ENCODE measurements at regions not wholly inside any gene's neighbourhood (a gene's known extent, or its start where the extent isn't known, plus 50 kb on each side); places are given as distances from the start of the nearest gene placed in this dataset.

DNA sequence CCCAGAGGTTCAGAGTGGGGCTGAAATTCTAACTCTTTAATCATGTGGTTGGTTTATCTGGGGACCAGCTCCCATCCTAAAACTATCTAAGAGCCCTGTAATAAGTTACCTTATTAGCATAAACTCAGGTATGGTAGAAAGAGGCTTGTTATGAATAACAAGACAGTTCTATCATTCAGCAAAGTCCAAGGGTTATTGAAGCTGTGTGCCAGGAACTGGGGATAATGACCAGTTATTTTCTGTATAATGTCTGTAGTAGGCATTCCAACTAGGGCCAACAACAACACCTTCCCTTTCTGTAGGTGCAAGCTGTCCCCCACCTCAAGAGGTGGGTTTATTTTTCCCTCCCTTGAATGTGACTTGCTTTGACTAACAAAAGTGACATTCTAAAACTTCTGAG, 170.1 kb downstream of the CD83 start:
- Histone ChIP-seq H3K9me3 (ENCODE audit: low read length) (no peaks in the 10 kb centered on the region), H4K20me1 (ENCODE audit: insufficient read depth, low read length) (no peaks in the 10 kb centered on the region), H3K79me2 (ENCODE audit: insufficient read depth, low read length) (no peaks in the 10 kb centered on the region), H3K4me2 (ENCODE audit: low read depth, low read length) (no peak overlapping the region), H3K27me3 (ENCODE audit: control insufficient read depth in 1 of 2, insufficient read depth in 2 of 2, low read length in 2 of 2) (no peaks in the 10 kb centered on the region; a peak in 1 of 5 replicates), H2AFZ (ENCODE audit: low read length) (no peak overlapping the region), H3K27ac (ENCODE audit: extremely low read length, insufficient read depth, low read length) (no peak overlapping the region), H3K4me3 (replicated peaks in 1 of 3; ENCODE audit: insufficient read depth in 1 of 3, low read depth in 2 of 3, low read length in 3 of 3) (no peak overlapping the region), H3K9ac (ENCODE audit: insufficient read depth, low read depth, low read length) (no peak overlapping the region), H3K4me1 (ENCODE audit: insufficient read depth, low read length) (peaks cover 6% of the 10 kb centered on the region; the same call in 1 of the 2 replicates), H3K36me3 (replicated peaks in 1 of 2; ENCODE audit: control insufficient read depth in 1 of 2, insufficient read depth in 2 of 2, low read length in 2 of 2) (no peaks in the 10 kb centered on the region)
- no peak for ATAC-seq
- ChIA-PET CTCF (ENCODE audit: low intra/inter-chr PET ratio, low total read pairs) (no interaction called here), POLR2A (no interaction called here)
- intact Hi-C loops (cut with micrococcal nuclease; ENCODE audit: unreplicated experiment) (no loop called here), in situ Hi-C loops (cut with HindIII; ENCODE audit: extremely low pct_ligation_motif_present, low pct_unique_long_range_greater_than_20kb) (no loop called here)
- TF ChIP-seq ZFP62 (CRISPR knock-in tag; IDR thresholded peaks at IDR 0.05) (no peak), BORCS8-MEF2B (CRISPR knock-in tag; IDR thresholded peaks at IDR 0.05) (no peak), PHF21A (CRISPR knock-in tag; IDR thresholded peaks at IDR 0.05) (no peak), CC2D1A (CRISPR knock-in tag; IDR thresholded peaks at IDR 0.05) (no peak), ZNF101 (CRISPR knock-in tag; IDR thresholded peaks at IDR 0.05; ENCODE audit: borderline replicate concordance, low read depth) (no peak), REL (CRISPR knock-in tag; conservative IDR thresholded peaks at IDR 0.05) (no peak), ZNF747 (CRISPR knock-in tag; IDR thresholded peaks at IDR 0.05; ENCODE audit: borderline replicate concordance) (no peak), ZSCAN20 (CRISPR knock-in tag; IDR thresholded peaks at IDR 0.05; ENCODE audit: borderline replicate concordance) (no peak), ZNF678 (CRISPR knock-in tag; IDR thresholded peaks at IDR 0.05) (no peak), ZBTB7A (CRISPR knock-in tag; IDR thresholded peaks at IDR 0.05) (no peak), NCOA1 (CRISPR knock-in tag; IDR thresholded peaks at IDR 0.05) (no peak)
- TF ChIP-seq, protein P1, sequence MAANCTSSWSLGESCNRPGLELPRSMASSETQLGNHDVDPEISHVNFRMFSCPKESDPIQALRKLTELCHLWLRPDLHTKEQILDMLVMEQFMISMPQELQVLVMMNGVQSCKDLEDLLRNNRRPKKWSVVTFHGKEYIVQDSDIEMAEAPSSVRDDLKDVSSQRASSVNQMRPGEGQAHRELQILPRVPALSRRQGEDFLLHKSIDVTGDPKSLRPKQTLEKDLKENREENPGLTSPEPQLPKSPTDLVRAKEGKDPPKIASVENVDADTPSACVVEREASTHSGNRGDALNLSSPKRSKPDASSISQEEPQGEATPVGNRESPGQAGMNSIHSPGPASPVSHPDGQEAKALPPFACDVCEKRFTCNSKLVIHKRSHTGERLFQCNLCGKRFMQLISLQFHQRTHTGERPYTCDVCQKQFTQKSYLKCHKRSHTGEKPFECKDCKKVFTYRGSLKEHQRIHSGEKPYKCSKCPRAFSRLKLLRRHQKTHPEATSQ (CRISPR knock-in tag; IDR thresholded peaks at IDR 0.05; ENCODE audit: borderline replicate concordance) = no peak
- TF ChIP-seq, protein P2, sequence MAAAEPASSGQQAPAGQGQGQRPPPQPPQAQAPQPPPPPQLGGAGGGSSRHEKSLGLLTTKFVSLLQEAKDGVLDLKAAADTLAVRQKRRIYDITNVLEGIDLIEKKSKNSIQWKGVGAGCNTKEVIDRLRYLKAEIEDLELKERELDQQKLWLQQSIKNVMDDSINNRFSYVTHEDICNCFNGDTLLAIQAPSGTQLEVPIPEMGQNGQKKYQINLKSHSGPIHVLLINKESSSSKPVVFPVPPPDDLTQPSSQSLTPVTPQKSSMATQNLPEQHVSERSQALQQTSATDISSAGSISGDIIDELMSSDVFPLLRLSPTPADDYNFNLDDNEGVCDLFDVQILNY (CRISPR knock-in tag; conservative IDR thresholded peaks at IDR 0.05) = no peak
- TF ChIP-seq, protein P3, sequence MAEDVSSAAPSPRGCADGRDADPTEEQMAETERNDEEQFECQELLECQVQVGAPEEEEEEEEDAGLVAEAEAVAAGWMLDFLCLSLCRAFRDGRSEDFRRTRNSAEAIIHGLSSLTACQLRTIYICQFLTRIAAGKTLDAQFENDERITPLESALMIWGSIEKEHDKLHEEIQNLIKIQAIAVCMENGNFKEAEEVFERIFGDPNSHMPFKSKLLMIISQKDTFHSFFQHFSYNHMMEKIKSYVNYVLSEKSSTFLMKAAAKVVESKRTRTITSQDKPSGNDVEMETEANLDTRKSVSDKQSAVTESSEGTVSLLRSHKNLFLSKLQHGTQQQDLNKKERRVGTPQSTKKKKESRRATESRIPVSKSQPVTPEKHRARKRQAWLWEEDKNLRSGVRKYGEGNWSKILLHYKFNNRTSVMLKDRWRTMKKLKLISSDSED (CRISPR knock-in tag; IDR thresholded peaks at IDR 0.05) = no peak
- TF ChIP-seq, protein P4, sequence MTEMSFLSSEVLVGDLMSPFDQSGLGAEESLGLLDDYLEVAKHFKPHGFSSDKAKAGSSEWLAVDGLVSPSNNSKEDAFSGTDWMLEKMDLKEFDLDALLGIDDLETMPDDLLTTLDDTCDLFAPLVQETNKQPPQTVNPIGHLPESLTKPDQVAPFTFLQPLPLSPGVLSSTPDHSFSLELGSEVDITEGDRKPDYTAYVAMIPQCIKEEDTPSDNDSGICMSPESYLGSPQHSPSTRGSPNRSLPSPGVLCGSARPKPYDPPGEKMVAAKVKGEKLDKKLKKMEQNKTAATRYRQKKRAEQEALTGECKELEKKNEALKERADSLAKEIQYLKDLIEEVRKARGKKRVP (CRISPR knock-in tag; IDR thresholded peaks at IDR 0.05) = no peak
- TF ChIP-seq, protein P5, sequence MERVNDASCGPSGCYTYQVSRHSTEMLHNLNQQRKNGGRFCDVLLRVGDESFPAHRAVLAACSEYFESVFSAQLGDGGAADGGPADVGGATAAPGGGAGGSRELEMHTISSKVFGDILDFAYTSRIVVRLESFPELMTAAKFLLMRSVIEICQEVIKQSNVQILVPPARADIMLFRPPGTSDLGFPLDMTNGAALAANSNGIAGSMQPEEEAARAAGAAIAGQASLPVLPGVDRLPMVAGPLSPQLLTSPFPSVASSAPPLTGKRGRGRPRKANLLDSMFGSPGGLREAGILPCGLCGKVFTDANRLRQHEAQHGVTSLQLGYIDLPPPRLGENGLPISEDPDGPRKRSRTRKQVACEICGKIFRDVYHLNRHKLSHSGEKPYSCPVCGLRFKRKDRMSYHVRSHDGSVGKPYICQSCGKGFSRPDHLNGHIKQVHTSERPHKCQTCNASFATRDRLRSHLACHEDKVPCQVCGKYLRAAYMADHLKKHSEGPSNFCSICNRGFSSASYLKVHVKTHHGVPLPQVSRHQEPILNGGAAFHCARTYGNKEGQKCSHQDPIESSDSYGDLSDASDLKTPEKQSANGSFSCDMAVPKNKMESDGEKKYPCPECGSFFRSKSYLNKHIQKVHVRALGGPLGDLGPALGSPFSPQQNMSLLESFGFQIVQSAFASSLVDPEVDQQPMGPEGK (CRISPR knock-in tag; IDR thresholded peaks at IDR 0.05) = no peak
- TF ChIP-seq, protein P6, sequence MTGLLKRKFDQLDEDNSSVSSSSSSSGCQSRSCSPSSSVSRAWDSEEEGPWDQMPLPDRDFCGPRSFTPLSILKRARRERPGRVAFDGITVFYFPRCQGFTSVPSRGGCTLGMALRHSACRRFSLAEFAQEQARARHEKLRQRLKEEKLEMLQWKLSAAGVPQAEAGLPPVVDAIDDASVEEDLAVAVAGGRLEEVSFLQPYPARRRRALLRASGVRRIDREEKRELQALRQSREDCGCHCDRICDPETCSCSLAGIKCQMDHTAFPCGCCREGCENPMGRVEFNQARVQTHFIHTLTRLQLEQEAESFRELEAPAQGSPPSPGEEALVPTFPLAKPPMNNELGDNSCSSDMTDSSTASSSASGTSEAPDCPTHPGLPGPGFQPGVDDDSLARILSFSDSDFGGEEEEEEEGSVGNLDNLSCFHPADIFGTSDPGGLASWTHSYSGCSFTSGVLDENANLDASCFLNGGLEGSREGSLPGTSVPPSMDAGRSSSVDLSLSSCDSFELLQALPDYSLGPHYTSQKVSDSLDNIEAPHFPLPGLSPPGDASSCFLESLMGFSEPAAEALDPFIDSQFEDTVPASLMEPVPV (CRISPR knock-in tag; IDR thresholded peaks at IDR 0.05) = no peak
- DNase-seq (ENCODE audit: low spot score) = no peak
- FAIRE-seq = no peak
- BruUV-seq (replicated peaks) = no TSS peak

Data from HepG2 (cell line).